ENCODE measurements at regions not wholly inside any gene's neighbourhood (a gene's known extent, or its start where the extent isn't known, plus 50 kb on each side); places are given as distances from the start of the nearest gene placed in this dataset.
A peak's percentile ranks its signal among the peaks of the same experiment; 100 is the strongest.

DNA sequence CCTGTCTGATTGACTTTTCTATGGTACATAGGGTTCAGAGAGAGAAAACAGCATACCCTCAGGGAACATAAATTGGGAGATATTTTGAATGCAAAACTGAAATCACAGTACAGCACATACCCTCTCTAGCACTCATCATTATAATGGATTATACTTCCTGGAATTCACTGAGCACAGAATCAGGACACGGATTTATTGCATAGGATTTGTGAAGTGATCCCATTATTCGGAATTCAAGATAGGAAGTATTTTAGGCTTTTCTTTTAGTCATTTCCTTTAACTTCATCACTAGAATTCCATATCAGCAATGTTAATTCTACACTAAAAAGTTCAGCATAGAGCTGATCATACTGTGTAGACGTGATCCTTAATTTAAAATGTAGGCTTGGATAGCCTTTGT is 407.0 kb downstream of the PID1 start:
- no peak for DNase-seq (ENCODE audit: low read depth in 2 of 2)

DNA sequence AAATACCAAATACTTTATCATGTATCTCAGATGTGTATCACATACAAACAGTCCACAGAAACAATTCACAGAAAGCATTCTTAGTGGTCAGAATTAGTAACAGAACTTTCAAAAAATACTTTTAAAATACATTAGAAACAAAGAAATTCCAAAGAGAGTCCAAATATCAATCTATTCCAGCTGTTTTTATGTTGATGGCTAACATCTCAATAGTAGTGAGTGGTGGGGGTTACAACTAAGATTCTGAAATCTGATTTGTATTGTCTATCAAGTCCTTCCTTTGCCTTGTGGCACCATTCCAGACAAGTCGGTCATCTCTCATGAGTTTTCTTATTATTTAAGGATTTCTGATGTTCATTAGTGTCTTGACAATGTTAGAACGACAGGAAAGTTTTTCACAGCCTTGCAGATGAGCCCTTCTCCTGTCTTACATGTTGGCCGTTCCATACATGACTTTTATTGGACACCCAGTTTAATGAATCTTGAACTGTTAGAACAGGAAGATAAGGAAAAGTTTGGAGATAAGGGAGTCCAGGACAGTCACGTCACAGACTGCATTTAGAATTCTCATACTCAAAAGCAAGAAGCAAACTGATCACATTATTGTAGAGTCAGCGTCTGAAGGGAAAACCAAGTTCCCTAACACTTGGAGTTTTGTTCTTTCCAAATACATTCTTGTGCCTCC is 410.3 kb downstream of the PID1 start:
- no peak for DNase-seq (ENCODE audit: low read depth in 2 of 2)

DNA sequence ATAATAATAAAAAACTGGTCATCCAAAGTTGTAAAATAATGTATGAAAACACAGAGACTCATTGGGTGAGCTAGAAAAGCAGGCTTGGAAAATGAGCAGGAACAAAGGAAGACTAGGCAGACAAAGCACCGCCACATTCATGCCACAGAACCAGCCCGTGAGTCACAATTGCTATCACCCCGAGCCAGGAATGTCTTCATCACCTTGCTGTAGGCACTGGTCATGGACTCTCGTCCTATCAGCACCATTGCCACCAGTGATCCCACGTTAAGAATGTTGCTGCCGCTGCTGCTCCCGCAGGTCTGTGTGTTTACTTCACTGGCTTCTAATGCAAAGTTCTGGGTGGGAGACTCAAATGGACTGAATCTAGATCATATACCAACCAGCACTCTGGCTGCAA is 417.9 kb downstream of the PID1 start:
- no peak for DNase-seq (ENCODE audit: low read depth in 2 of 2)

DNA sequence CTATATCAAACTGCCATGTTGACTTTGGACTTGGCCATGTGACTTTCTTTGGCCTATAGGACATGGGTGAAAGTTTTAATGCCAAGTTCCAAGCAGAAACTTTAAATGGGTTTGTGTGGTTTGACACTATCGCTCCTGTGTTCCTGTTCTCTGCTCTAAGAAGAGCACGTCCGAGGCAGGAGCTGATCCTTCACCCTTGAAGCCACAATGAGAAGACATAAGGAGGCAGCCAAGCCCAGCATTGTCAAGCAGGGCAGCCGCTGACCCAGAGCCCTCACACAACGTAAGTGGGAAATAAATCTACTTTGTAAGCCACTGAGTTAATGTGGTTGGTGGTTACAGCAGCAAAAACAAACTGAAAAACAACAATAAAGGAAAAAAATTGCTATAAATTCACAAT is 422.4 kb downstream of the PID1 start:
- DNase-seq (ENCODE audit: low read depth in 2 of 2), result no peak

DNA sequence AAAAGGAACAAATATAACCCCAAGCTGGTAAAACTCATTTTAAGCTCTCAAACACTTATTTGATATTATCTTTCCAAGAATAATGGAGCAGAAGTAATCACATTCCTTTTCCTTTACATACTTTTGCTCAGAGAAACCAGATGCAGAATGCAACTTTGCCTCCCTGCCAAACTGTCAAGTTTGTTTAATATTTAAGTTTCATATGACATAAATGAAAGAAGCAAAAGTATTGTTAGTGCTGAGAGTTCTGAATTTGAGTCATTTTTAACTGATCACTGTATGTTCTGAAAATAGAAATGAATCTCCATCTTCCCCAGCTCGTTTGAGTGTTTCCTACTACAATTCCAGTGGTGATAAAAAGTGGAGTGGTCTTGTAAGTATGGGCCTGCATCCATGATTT is 423.4 kb downstream of the PID1 start:
- DNase-seq (ENCODE audit: low read depth in 2 of 2), result peak; percentile 38 to 57

DNA sequence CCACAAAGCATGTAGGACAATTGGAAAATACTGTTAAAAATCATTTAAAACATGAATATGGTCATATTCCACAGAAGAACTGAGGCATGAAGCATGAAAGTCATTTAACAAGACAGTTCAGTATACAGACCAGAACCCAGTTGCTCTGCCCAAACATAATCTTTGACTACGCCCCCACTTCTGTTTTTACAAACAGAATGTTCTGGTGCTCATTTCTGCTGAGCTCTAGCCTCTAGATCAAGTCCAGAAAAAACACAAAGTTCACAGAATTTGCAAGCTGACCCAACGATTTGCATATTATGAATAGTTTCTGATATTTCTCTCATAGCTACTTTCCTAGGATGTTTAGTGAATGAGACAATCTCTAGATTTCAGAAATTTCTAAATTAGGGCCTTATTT is 424.9 kb downstream of the PID1 start:
- no peak for DNase-seq (ENCODE audit: low read depth in 2 of 2)

DNA sequence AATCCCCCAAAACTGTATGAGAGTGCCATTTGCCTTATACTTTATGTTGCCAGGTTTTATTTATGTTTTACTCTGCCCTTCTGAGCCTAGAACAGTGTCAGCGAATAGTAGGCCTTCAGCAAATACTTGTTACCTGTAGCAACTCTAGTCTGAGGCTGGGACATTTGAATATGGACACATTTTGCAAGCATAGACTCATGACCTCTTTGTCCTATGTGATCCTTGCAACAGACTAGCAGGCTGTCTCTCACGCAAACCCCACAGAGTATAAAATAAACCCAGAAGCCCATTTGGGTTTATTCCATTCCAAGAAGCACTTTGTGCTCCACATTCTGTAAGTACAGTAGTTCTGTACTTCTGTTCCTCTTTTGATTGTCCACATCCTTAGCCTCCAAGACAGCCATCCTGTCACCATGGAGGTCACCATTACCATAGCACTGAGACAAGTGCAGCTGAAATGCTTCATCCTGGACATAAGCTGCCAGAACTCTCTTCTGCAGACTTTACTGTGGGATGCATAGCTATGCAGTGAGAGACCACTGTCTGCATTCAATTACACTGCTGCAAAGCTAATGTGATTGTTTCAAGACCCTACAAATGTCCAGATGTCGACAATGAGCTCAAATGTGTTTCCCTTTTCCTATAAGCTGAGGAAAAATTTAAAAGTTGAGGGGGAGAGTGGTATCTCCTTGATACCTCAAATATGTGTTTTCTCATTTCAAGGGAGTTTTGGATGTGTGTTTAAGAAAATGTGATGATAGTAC is 425.7 kb downstream of the PID1 start:
- peak; percentile 54 to 62 for DNase-seq (ENCODE audit: low read depth in 2 of 2)

DNA sequence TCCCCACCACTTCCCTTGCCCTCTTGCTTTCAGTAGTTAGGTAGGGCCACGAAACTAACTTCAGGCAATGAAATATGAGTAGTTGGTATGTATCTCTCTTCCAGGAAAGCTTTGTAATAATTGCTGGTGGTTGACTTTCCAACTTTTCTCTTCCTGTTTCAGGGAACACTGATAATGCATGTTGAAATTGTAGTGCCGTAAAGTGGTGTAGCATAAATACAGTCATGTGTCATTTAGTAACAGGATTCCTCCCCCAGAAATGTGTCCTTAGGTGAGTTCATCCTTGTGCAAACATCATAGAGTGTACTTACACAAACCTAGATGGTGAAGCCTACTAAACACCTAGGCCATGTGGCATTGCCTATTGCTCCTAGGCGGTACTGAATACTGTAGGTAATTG is 429.2 kb downstream of the PID1 start:
- peak in 1 of 2 experiments; percentile 10 for DNase-seq (ENCODE audit: low read depth in 2 of 2)

DNA sequence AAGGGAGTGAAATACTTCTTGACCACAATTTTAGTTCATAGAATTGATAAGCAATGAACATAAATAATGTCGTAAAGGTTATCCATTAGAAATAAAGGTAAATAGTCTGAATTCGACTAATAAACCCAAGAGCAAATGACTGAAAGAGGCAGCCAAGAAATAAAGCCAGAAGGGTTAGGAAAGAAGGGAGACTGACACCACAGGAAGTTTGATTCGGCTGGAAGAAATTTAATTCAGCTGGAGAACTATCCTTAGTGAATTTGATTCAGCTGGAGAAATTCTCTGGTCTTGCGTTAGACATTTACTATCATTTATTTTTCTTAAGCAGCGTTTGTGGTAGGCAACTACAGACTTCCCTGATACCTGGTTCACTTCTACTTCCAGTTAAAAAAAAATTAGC is 429.6 kb downstream of the PID1 start:
- no peak for DNase-seq (ENCODE audit: low read depth in 2 of 2)

DNA sequence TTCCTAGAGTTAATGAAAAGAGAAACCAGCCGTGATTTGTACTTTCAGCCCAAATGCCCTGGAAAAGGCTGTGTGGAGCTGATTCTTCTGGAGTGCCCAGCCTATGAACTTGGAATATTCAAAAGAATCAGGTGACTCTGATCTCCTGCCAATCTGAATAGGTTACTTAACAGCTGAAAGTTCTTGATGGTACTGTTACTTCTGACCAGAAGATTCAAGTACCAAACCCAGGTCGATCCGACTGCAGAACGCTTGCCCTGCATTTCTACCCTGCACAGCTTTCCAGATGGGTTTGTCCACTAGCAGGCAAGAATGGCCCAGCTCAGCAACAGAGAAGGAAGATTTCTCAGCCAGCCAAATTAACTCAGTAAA is 430.4 kb downstream of the PID1 start:
- DNase-seq (ENCODE audit: low read depth in 2 of 2), result no peak

DNA sequence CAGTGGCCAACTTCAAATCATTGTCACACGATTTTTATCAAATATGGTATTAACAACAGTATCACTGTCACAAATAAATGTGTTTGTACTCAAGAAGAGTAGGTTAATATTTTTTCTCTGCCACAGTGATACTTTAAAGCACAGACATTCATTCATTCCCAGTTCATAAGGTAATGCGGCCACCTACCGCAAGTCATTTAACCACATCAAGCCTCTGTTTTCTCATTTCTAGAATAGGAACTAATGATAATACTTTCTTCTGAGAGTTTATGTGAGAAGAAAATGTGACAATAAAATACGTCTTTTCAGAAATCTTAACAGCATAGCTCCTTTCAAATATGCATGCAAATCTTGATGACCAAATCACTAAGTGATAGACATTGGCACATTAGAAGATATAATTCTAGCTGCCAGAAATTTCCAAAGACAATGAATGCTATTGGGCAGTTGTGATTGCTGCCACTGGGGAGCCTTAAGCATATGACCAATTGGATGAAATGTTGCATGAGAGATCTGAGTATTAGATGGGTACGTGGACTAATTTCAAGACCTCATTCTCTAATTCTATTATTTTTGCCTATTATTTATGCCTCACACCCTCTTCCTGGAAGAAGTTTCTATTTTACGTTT is 430.9 kb downstream of the PID1 start:
- DNase-seq (ENCODE audit: low read depth in 2 of 2), result no peak

DNA sequence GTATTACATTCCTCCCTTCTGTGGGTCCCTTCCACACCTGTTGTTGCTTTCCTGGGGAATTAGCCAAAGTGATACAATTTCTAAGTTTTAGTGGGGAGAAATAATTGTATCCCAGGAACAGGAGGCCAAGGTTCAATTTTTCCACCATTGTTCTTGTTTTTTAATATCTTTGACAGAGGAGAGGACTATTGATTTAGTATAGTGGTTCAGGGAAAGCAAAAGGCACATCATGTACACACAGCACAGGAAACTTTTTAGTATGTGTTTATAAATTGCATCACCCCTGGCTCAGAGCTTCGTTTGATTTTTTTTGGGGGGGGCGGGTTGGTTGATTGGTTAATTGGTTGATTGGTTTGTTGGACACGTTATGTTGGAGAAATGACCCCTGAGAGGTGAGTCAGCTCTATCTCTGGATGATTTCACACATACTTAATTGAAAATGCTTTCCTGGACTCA is 431.6 kb downstream of the PID1 start:
- DNase-seq (ENCODE audit: low read depth in 2 of 2), result no peak

DNA sequence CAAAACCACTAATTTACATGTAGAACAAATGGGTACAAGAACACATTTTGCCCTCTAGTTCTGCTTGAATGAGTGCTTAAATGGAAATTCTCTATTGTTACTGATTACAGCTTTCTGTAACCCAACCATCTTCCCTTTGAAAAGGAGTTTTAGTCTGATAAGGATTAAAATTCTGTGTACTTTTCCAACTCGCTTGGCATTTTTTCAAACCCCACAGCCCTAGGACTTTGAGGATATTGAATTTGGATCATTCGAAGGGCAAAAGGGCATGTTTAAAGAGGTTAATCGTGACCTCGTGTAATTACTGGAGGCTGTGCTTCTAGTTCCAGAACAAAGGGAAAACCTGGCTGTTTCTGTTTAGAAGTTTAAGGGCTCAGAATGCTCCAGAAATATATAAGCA is 432.3 kb downstream of the PID1 start:
- DNase-seq (ENCODE audit: low read depth in 2 of 2), result no peak

DNA sequence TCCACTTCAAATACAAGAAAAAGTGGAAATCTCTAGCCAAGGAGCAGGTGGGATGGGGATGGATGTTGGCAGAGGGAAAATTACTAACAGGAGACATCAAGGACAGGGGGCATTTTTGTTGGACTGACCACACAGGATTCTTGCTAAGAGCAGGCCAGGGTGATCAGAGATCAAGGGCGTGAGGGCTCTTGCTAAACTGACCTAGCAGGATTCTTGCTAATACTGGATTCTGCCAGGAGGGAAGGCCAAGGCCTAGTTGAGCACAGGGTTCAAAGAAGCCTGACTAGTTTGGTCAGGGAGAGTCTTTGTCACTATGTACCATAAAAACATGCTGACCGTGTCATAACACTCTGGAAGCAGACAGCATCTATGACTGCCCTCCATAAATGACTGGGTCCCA is 442.7 kb downstream of the PID1 start:
- no peak for DNase-seq (ENCODE audit: low read depth in 2 of 2)

DNA sequence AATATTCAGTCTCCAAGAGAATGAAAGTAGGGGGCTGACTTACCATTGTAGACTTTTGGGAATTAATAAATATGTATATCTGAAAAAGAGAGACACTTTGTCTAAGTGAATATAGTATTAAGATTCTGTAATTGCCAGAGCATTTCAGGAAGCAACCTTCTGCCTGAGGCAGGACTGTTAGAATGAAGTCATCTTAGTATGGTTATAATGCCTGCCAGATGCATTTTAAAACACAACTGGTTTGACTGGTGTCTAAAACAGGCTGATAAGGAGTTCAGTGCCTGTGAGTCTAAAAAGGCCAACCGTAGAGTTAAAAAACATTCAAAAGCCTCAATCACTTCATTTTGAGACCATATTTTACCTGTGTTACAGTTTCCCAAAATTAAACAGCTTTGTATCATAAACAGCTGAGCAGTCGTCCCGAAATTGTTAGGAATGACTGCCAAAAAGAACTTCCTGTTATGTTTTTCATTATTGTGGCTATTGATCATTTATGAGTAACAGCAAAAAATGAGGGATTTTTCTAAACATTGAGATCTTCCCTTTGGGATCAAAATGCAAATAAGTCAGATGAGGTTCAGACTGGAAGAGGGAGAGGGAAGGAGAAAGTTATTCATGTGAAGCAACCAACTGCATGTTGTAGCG is 443.9 kb downstream of the PID1 start:
- peak in 1 of 2 experiments; percentile 8 for DNase-seq (ENCODE audit: low read depth in 2 of 2)

DNA sequence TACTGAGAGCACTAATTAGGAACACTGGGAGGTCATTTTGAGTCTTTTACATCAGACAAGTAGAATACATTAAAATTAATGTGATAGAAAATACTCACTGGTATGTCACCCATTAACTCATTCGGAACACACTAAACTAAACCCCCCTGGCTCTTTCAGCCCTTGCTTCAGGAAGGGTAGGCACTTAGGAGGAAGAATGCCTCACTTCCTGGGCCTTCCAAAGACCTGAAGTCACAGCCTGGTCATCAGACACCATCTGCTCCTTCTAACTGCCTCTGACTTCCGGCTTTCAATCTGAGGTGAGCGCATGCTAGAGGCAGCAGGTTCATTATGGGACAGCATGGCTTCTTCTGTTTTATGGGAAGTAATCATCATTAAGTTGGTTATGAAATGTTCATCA is 451.4 kb downstream of the PID1 start:
- no peak for DNase-seq (ENCODE audit: low read depth in 2 of 2)

DNA sequence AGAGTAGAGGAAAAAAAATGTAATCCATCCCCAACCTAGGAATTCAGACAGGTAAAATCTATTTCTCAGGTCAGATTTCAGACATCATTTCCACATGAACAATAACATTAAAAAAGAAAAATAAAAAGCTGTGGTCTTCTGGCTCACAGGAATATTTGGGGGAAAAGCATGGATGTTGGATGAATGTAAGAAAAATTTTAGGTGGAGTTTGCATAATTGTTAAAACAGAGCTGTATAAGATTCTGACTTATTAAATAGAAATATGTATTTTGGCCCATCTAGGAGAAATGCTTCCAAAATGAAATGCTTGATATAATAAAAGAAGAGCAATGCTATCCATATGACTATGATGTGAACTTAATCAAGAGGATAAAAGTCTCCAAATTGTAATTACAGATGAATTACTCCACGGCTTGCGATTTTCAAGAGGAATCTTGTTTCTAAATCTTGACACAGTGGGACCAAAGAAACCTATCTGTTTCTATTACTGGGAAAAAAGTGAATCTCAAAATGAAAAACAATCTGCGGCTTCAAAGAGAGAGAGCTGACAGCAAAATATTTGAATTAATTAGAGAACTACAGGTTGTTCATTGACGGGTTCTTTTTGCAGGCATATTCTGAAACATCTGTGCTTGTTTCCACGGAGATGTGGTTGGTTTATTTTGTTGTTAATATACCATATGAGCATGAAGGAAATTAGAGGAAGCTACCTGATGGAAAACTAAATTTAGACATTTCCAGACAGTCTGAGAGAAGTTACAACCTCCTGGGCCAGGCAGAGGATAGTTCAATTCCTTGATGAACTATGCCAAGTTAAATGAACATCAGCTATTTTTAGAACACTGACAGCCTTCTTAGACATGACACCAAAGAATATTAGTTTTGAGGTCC is 468.7 kb downstream of the PID1 start:
- DNase-seq (ENCODE audit: low read depth in 2 of 2), result no peak

DNA sequence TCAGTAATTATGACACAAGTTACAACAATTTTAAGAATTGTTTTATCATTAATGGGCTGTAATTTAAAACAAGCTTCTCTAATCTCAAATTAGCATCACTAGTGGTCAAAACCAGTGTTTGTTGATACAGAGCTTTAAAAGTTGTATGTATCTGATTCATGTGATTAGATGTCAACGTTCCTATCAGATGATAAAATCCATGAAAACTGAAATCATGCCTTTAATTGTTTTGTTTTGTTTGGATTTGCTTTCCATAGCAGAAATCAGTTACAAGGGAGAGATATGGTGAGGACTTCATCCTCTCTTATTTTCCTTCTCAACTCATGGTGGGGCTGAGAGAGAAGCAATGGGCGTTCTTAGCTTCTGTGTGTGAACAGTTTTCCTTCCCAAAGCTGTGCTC is 469.6 kb downstream of the PID1 start:
- DNase-seq (ENCODE audit: low read depth in 2 of 2), result no peak

DNA sequence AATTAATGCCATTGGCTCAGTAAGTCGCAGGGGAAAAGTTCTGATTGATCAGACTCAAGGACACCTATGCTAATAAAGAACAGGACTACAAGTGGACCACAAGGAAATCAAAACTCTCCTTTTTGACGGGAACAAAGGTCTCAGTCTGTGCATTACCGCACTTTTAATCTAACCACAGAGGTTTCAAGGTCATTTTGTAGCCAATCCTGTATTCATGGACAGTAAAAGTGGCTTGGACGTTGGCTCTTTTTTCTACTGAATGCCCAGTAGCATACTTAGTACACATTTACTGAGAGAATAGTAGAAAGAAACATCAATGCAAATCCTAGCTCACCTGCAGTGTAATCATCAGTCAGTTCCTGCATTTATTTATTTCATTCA is 471.9 kb downstream of the PID1 start:
- DNase-seq (ENCODE audit: low read depth in 2 of 2), result no peak

DNA sequence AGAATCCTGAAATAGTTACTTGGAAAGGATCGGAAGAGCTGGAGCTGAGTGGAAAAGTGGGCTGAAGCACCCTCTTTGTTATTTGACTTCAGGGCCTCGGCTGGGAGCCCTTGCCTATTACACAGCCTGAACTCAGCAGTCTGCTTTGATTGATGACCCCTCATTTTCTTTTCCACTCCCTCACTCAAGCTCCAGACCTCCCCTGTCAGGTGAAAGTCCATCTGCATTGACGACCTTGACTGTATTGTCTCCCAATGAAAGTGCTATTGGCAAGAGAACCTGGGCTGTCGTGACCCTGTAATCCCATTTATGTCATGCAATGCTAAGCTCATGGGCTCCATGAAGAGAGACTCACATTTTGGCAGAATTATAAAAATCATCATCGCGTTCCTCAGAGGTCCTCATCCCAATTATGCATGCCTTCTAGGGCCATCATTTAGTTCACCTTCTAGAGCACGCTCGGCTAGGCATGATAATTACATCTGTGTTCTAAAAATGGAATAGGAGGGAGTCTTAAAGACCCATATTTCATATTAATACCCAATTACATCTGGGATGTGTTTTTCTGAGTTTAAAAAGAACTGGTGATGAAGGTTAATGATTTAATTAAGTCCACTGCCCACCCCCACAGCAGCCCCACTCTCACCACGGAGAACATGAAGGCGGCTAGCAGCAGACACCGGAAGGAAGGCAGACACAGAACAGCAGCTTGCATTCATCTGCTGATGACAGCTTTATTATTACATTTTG is 472.5 kb downstream of the PID1 start:
- DNase-seq (ENCODE audit: low read depth in 2 of 2), result peak in 1 of 2 experiments; percentile 13

DNA sequence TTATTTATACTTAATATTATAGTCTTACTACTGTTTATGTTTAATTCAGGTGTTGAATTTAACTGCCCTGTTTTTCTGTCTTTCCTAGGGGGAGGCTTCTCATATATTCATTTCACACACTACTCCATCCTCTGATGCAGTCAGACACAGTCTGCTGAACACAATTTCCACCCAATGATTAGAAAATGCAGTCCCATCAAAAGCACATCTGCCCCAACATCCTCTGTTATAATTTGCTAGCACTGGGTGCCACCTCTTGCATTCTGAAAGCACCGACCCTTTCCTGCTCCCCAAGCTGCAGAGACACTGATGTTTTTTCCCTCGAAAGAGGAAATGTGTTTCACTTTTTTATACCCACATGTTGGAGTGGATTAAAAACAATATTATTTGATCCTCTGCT is 474.7 kb downstream of the PID1 start:
- no peak for DNase-seq (ENCODE audit: low read depth in 2 of 2)
